ENCODE measurements at regions not wholly inside any gene's neighbourhood (a gene's known extent, or its start where the extent isn't known, plus 50 kb on each side); places are given as distances from the start of the nearest gene placed in this dataset.

GRCh38 chr5:57745029-57745428, 262.4 kb upstream of the ACTBL2 start:
- TF ChIP-seq, protein P1, sequence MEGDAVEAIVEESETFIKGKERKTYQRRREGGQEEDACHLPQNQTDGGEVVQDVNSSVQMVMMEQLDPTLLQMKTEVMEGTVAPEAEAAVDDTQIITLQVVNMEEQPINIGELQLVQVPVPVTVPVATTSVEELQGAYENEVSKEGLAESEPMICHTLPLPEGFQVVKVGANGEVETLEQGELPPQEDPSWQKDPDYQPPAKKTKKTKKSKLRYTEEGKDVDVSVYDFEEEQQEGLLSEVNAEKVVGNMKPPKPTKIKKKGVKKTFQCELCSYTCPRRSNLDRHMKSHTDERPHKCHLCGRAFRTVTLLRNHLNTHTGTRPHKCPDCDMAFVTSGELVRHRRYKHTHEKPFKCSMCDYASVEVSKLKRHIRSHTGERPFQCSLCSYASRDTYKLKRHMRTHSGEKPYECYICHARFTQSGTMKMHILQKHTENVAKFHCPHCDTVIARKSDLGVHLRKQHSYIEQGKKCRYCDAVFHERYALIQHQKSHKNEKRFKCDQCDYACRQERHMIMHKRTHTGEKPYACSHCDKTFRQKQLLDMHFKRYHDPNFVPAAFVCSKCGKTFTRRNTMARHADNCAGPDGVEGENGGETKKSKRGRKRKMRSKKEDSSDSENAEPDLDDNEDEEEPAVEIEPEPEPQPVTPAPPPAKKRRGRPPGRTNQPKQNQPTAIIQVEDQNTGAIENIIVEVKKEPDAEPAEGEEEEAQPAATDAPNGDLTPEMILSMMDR (IDR thresholded peaks at IDR 0.05): no peak
- TF ChIP-seq POLR2AphosphoS5 (IDR thresholded peaks at IDR 0.05): no peak
- no peak for TF ChIP-seq POLR2A (IDR thresholded peaks at IDR 0.05)
